ENCODE measurements at regions not wholly inside any gene's neighbourhood (a gene's known extent, or its start where the extent isn't known, plus 50 kb on each side); places are given as distances from the start of the nearest gene placed in this dataset.

- Mint-ChIP-seq H3K9me3 (peaks cover 91% of the 10 kb centered on the region), H3K27ac (no peak overlapping the region), H3K27me3 (ENCODE audit: insufficient read depth, low read depth, poor library complexity) (no peaks in the 10 kb centered on the region), H3K4me1 (no peaks in the 10 kb centered on the region), H3K36me3 (ENCODE audit: low read depth) (peaks cover 10% of the 10 kb centered on the region; the same call in 2 of the 3 replicates), H3K4me3 (no peak overlapping the region)
- ATAC-seq, result no peak
- Histone ChIP-seq H3K9me2 (ENCODE audit: insufficient read depth) (no peaks in the 10 kb centered on the region), H2AFZ (no peak overlapping the region), H3K4me3 (no peak overlapping the region), H3K4me2 (no peak overlapping the region), H3K36me3 (ENCODE audit: insufficient read depth) (peaks cover 3% of the 10 kb centered on the region; the same call in 1 of the 2 replicates), H3F3A (replicated peaks; ENCODE audit: low read depth) (no peaks in the 10 kb centered on the region), H3K79me2 (replicated peaks; ENCODE audit: insufficient read depth) (no peaks in the 10 kb centered on the region), H3K4me1 (ENCODE audit: insufficient read depth) (no peaks in the 10 kb centered on the region), H4K20me1 (replicated peaks; ENCODE audit: insufficient read depth) (no peaks in the 10 kb centered on the region), H3K27ac (ENCODE audit: low read depth) (no peak overlapping the region), H3K27me3 (ENCODE audit: insufficient read depth) (no peaks in the 10 kb centered on the region)
- DNase-seq (ENCODE audit: low spot score), result no peak
- TF ChIP-seq ETS1 (IDR thresholded peaks at IDR 0.05) (no peak), STAT1 (IDR thresholded peaks at IDR 0.05; ENCODE audit: unreplicated experiment) (no peak), ZNF114 (CRISPR knock-in tag; IDR thresholded peaks at IDR 0.05) (no peak), EZH2phosphoT487 (IDR thresholded peaks at IDR 0.05; ENCODE audit: unreplicated experiment) (no peak), CTCF (conservative IDR thresholded peaks at IDR 0.05; ENCODE audit: low read depth in 2 of 2) (no peak), NANOG (IDR thresholded peaks at IDR 0.05; ENCODE audit: borderline replicate concordance) (no peak), JUNB (IDR thresholded peaks at IDR 0.05; ENCODE audit: unreplicated experiment) (no peak), POLR2AphosphoS5 (IDR thresholded peaks at IDR 0.05; ENCODE audit: low read depth) (no peak), ZNF331 (CRISPR knock-in tag; IDR thresholded peaks at IDR 0.05; ENCODE audit: low read depth) (no peak)
Observed at GRCh38 chr12:125824276-125824675, 759.0 kb downstream of the AACS start.

- H3F3A ChIP-seq (replicated peaks; ENCODE audit: low read depth), result no peaks in the 10 kb centered on the region
- H3K4me1 Mint-ChIP-seq, result no peaks in the 10 kb centered on the region
Observed at GRCh38 chr12:125835852-125836251, 770.6 kb downstream of the AACS start.

More at GRCh38 chr12:125835852-125836251, 770.6 kb downstream of the AACS start:
- no peaks in the 10 kb centered on the region for H3K79me2 ChIP-seq (replicated peaks; ENCODE audit: insufficient read depth)
- H3K4me2 ChIP-seq, result no peak overlapping the region
- no peak overlapping the region for H3K27ac Mint-ChIP-seq
- H3K27ac ChIP-seq (ENCODE audit: low read depth), result no peak overlapping the region
- no peak overlapping the region for H3K4me3 Mint-ChIP-seq
- no peak overlapping the region for H3K4me3 ChIP-seq
- no peak for DNase-seq (ENCODE audit: low spot score)
- peaks cover 94% of the 10 kb centered on the region for H3K9me3 Mint-ChIP-seq
- no peaks in the 10 kb centered on the region for H3K9me2 ChIP-seq (ENCODE audit: insufficient read depth)
- peaks cover 4% of the 10 kb centered on the region for H3K27me3 Mint-ChIP-seq (ENCODE audit: insufficient read depth, low read depth, poor library complexity)
- no peaks in the 10 kb centered on the region for H3K27me3 ChIP-seq (ENCODE audit: insufficient read depth)
- no peak for TF ChIP-seq STAT1 (IDR thresholded peaks at IDR 0.05; ENCODE audit: unreplicated experiment)
- TF ChIP-seq REST (IDR thresholded peaks at IDR 0.05; ENCODE audit: unreplicated experiment), result no peak
- TF ChIP-seq ZNF331 (CRISPR knock-in tag; IDR thresholded peaks at IDR 0.05; ENCODE audit: low read depth), result no peak
- TF ChIP-seq ZNF114 (CRISPR knock-in tag; IDR thresholded peaks at IDR 0.05), result no peak
- no peak for TF ChIP-seq CREB1 (CRISPR knock-in tag; IDR thresholded peaks at IDR 0.05; ENCODE audit: low read depth)
- TF ChIP-seq CTCF (conservative IDR thresholded peaks at IDR 0.05; ENCODE audit: low read depth in 2 of 2), result no peak
- TF ChIP-seq EZH2phosphoT487 (IDR thresholded peaks at IDR 0.05; ENCODE audit: unreplicated experiment), result no peak
- TF ChIP-seq EZH2 (IDR thresholded peaks at IDR 0.05; ENCODE audit: low read depth, unreplicated experiment), result no peak
- H4K20me1 ChIP-seq (replicated peaks; ENCODE audit: insufficient read depth), result no peaks in the 10 kb centered on the region
- H2AFZ ChIP-seq, result no peak overlapping the region
- H3K36me3 ChIP-seq (ENCODE audit: insufficient read depth), result peaks cover 3% of the 10 kb centered on the region; the same call in 1 of the 2 replicates
- peaks cover 32% of the 10 kb centered on the region for H3K36me3 Mint-ChIP-seq (ENCODE audit: low read depth)
- ATAC-seq, result no peak
- no peaks in the 10 kb centered on the region for H3K4me1 ChIP-seq (ENCODE audit: insufficient read depth)
